Right lobe of liver (tissue), 6 donors: ENCODE measurements at regions not wholly inside any gene's neighbourhood (a gene's known extent, or its start where the extent isn't known, plus 50 kb on each side); places are given as distances from the start of the nearest gene placed in this dataset.

Source experiments
- ATAC-seq, 4 donors: fragments of 200-7000 bp; cut with Tn5 transposase; one replicate each; pipeline ENCODE4 v1.9.1; 2020; ENCODE audit warnings: mild to moderate bottlenecking in 4 of 4, moderate library complexity in 4 of 4
- DNase-seq, 3 donors: peaks; one replicate each; pipeline ENCODE4 v3.0.0-alpha.2; 2020
- H3K27ac ChIP-seq, 3 donors: fragments of 200-600 bp; one replicate each; pipeline ENCODE4 v1.8.0; 2022
- H3K27me3 ChIP-seq, 2 donors: fragments of 200-600 bp; one replicate each; pipeline ENCODE4 v1.8.0; 2022
- H3K36me3 ChIP-seq, 4 donors: fragments of 200-600 bp; sonication (generic) in 1 of 4; one replicate each; pipeline versions ENCODE4 v1.5.1 to v1.8.0; 2017 to 2022; ENCODE audit warnings: control low read depth in 1 of 4
- H3K4me1 ChIP-seq, 4 donors: fragments of 200-600 bp; sonication (generic) in 1 of 4; one replicate each; pipeline versions ENCODE4 v1.5.1 to v1.8.0; 2017 to 2022; ENCODE audit warnings: control low read depth in 1 of 4
- H3K4me3 ChIP-seq, 3 donors: fragments of 200-600 bp; one replicate each; pipeline ENCODE4 v1.8.0; 2022
- H3K9me3 ChIP-seq, 4 donors: fragments of 200-600 bp; sonication (generic) in 1 of 4; one replicate each; pipeline versions ENCODE4 v1.5.1 to v1.8.0; 2017 to 2022; ENCODE audit warnings: control low read depth in 1 of 4
- CTCF ChIP-seq, 4 donors: fragments of 200-600 bp in 3 of 4; fragments of 450-650 bp in 1 of 4; IDR thresholded peaks; one replicate each; pipeline versions ENCODE4 v1.5.1 to v1.8.0; 2016 to 2022; ENCODE audit warnings: antibody characterized with exemption in 4 of 4, mild to moderate bottlenecking in 2 of 4
- POLR2A ChIP-seq: fragments of 450-650 bp; IDR thresholded peaks from one replicate; pipeline ENCODE4 v1.6.1; 2017; ENCODE audit warnings: antibody characterized with exemption, mild to moderate bottlenecking
- WGBS: methylation state at CpG from one replicate; pipeline ENCODE4 v1.1.6; 2018; ENCODE audit warnings: low coverage, low lambda C conversion rate; ENCODE audit not compliant: insufficient coverage; ENCODE audit errors: missing lambda C conversion rate; 5-methylcytosine and 5-hydroxymethylcytosine counted together
- intact Hi-C, 2 donors: fragments of 100-400 bp; cut with DNase I; formaldehyde crosslinking; loops; one replicate each; pipeline versions ENCODE4 v1.11.2 to v1.14.1; 2022
- donor health status: DM: no; HTN: yes; CAD: no.
- donor health status: DM: no; HTN: no; CAD: no.
- donor health status: DM: no; HTN: no; CAD: no.
- donor health status: DM: no; HTN: yes; CAD: no.
- donor health status: DM: no; HTN: yes; CAD: no.

GRCh38 chr12:75876832-75877762 is 154.5 kb downstream of the PHLDA1 start:
- ATAC-seq (no peak), DNase-seq (no peak)
- no peak overlapping the region for H3K27ac ChIP-seq
- H3K4me3 ChIP-seq: no peak overlapping the region
- intact Hi-C loops: no loop called here
- peaks cover 0 to 18% (median 4%) of the 10 kb centered on the region in 4 donors for H3K4me1 ChIP-seq
- no peaks in the 10 kb centered on the region for H3K27me3 ChIP-seq
- no peaks in the 10 kb centered on the region for H3K36me3 ChIP-seq
- TF ChIP-seq POLR2A (no peak), CTCF (IDR thresholded peaks at IDR 0.05) (no peak)
- 37% methylated on average over 4 of the region's 4 CpGs for WGBS
- H3K9me3 ChIP-seq: no peaks in the 10 kb centered on the region

- H3K27ac ChIP-seq: no peak overlapping the region
- H3K27me3 ChIP-seq: no peaks in the 10 kb centered on the region
- no peak for TF ChIP-seq CTCF (IDR thresholded peaks at IDR 0.05)
- TF ChIP-seq POLR2A: no peak
- H3K9me3 ChIP-seq: no peaks in the 10 kb centered on the region
- no peak overlapping the region for H3K4me3 ChIP-seq
- ATAC-seq: no peak
- intact Hi-C loops: no loop called here
- no peaks in the 10 kb centered on the region for H3K36me3 ChIP-seq
- peaks cover 0 to 18% (median 4%) of the 10 kb centered on the region in 4 donors for H3K4me1 ChIP-seq
- 51% methylated on average over 2 of the region's 2 CpGs for WGBS
- DNase-seq: no peak
These were observed 157.1 kb downstream of the PHLDA1 start for GRCh38 chr12:75874441-75874840.

- WGBS: 42% methylated on average over 2 of the region's 2 CpGs
- DNase-seq (peak in 1 of 3 donors; percentile 59), ATAC-seq (peak; percentile 86 to 93 (median 87))
- Histone ChIP-seq H3K4me1 (peaks cover 0 to 18% (median 4%) of the 10 kb centered on the region in 4 donors), H3K9me3 (no peaks in the 10 kb centered on the region), H3K4me3 (no peak overlapping the region), H3K36me3 (no peaks in the 10 kb centered on the region), H3K27me3 (no peaks in the 10 kb centered on the region), H3K27ac (peak overlapping the region in 2 of 3 donors; percentile 32 to 44)
- intact Hi-C loops: no loop called here
- TF ChIP-seq POLR2A: no peak
- TF ChIP-seq CTCF (IDR thresholded peaks at IDR 0.05): no peak
These were observed 158.8 kb downstream of the PHLDA1 start for GRCh38 chr12:75872762-75873161.

GRCh38 chr12:75870878-75871277 is 160.7 kb downstream of the PHLDA1 start:
- Histone ChIP-seq H3K4me3 (no peak overlapping the region), H3K9me3 (no peaks in the 10 kb centered on the region), H3K27ac (no peak overlapping the region), H3K36me3 (no peaks in the 10 kb centered on the region), H3K27me3 (no peaks in the 10 kb centered on the region), H3K4me1 (peaks cover 0 to 9% (median 4%) of the 10 kb centered on the region in 4 donors)
- no peak for ATAC-seq
- intact Hi-C loops: no loop called here
- TF ChIP-seq CTCF (IDR thresholded peaks at IDR 0.05) (no peak), POLR2A (no peak)
- 81% methylated on average over 2 of the region's 2 CpGs for WGBS
- DNase-seq: no peak
